ENCODE measurements at regions not wholly inside any gene's neighbourhood (a gene's known extent, or its start where the extent isn't known, plus 50 kb on each side); places are given as distances from the start of the nearest gene placed in this dataset.

- H3K4me3 ChIP-seq (ENCODE audit: low read depth in 1 of 5, low read length in 5 of 5), result no peak overlapping the region
- no peaks in the 10 kb centered on the region for H3K4me1 ChIP-seq (ENCODE audit: control insufficient read depth in 5 of 5, insufficient read depth in 5 of 5, low read length in 5 of 5)
- no peak overlapping the region for H3K27ac ChIP-seq (ENCODE audit: low read depth, low read length)
- H3K36me3 ChIP-seq (ENCODE audit: control insufficient read depth in 5 of 5, insufficient read depth in 5 of 5, low read length in 5 of 5), result no peaks in the 10 kb centered on the region
- H3K27me3 ChIP-seq (ENCODE audit: control insufficient read depth in 5 of 5, insufficient read depth in 4 of 5, low read length in 5 of 5), result no peaks in the 10 kb centered on the region
- no peak overlapping the region for H3K9ac ChIP-seq (ENCODE audit: low read length in 5 of 5)
- H3K9me3 ChIP-seq (ENCODE audit: control insufficient read depth in 5 of 5, low read length in 5 of 5), result no peaks in the 10 kb centered on the region
Measured at GRCh38 chr4:36771411-36772153, 473.0 kb upstream of the NWD2 start.

DNA sequence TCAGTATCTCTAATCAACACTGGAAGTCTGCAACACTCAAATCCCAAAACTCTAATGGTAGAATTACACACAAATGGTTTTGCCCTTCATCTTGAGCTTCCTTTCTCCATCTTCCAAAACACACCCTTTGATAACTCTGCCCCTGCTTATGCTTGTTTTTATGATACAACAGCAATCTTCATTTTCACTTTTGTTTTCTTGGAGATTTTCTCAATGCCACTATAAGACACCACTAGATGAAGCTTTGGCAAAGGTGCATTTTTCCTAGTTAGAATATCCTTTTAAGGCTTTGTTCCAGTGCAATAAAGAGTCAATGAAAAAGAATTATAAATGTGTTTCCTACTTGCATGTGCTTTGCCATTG lies 472.4 kb upstream of the NWD2 start:
- Histone ChIP-seq H3K9me3 (ENCODE audit: control insufficient read depth in 5 of 5, low read length in 5 of 5) (no peaks in the 10 kb centered on the region), H3K36me3 (ENCODE audit: control insufficient read depth in 5 of 5, insufficient read depth in 5 of 5, low read length in 5 of 5) (no peaks in the 10 kb centered on the region), H3K27me3 (ENCODE audit: control insufficient read depth in 5 of 5, insufficient read depth in 4 of 5, low read length in 5 of 5) (no peaks in the 10 kb centered on the region), H3K4me1 (ENCODE audit: control insufficient read depth in 5 of 5, insufficient read depth in 5 of 5, low read length in 5 of 5) (no peaks in the 10 kb centered on the region), H3K4me3 (ENCODE audit: low read depth in 1 of 5, low read length in 5 of 5) (no peak overlapping the region), H3K9ac (ENCODE audit: low read length in 5 of 5) (no peak overlapping the region), H3K27ac (ENCODE audit: low read depth, low read length) (no peak overlapping the region)

- H3K9me3 ChIP-seq (ENCODE audit: control insufficient read depth in 5 of 5, low read length in 5 of 5), result no peaks in the 10 kb centered on the region
- no peak overlapping the region for H3K4me3 ChIP-seq (ENCODE audit: low read depth in 1 of 5, low read length in 5 of 5)
- H3K4me1 ChIP-seq (ENCODE audit: control insufficient read depth in 5 of 5, insufficient read depth in 5 of 5, low read length in 5 of 5), result no peaks in the 10 kb centered on the region
- no peak overlapping the region for H3K27ac ChIP-seq (ENCODE audit: low read depth, low read length)
- H3K27me3 ChIP-seq (ENCODE audit: control insufficient read depth in 5 of 5, insufficient read depth in 4 of 5, low read length in 5 of 5), result no peaks in the 10 kb centered on the region
- no peak overlapping the region for H3K9ac ChIP-seq (ENCODE audit: low read length in 5 of 5)
- no peaks in the 10 kb centered on the region for H3K36me3 ChIP-seq (ENCODE audit: control insufficient read depth in 5 of 5, insufficient read depth in 5 of 5, low read length in 5 of 5)
Measured at GRCh38 chr4:36773467-36773866, 471.1 kb upstream of the NWD2 start.

GRCh38 chr4:36775544-36775943 lies 469.0 kb upstream of the NWD2 start:
- H3K9ac ChIP-seq (ENCODE audit: low read length in 5 of 5), result no peak overlapping the region

GRCh38 chr4:36779601-36780000 lies 464.9 kb upstream of the NWD2 start:
- Histone ChIP-seq H3K9ac (ENCODE audit: low read length in 5 of 5) (no peak overlapping the region), H3K27ac (ENCODE audit: low read depth, low read length) (no peak overlapping the region), H3K4me3 (ENCODE audit: low read depth in 1 of 5, low read length in 5 of 5) (no peak overlapping the region), H3K36me3 (ENCODE audit: control insufficient read depth in 5 of 5, insufficient read depth in 5 of 5, low read length in 5 of 5) (no peaks in the 10 kb centered on the region), H3K9me3 (ENCODE audit: control insufficient read depth in 5 of 5, low read length in 5 of 5) (no peaks in the 10 kb centered on the region), H3K27me3 (ENCODE audit: control insufficient read depth in 5 of 5, insufficient read depth in 4 of 5, low read length in 5 of 5) (no peaks in the 10 kb centered on the region), H3K4me1 (ENCODE audit: control insufficient read depth in 5 of 5, insufficient read depth in 5 of 5, low read length in 5 of 5) (no peaks in the 10 kb centered on the region)

More at GRCh38 chr4:36775544-36775943, 469.0 kb upstream of the NWD2 start:
- Histone ChIP-seq H3K9me3 (ENCODE audit: control insufficient read depth in 5 of 5, low read length in 5 of 5) (no peaks in the 10 kb centered on the region), H3K4me3 (ENCODE audit: low read depth in 1 of 5, low read length in 5 of 5) (no peak overlapping the region), H3K27ac (ENCODE audit: low read depth, low read length) (no peak overlapping the region), H3K4me1 (ENCODE audit: control insufficient read depth in 5 of 5, insufficient read depth in 5 of 5, low read length in 5 of 5) (no peaks in the 10 kb centered on the region), H3K27me3 (ENCODE audit: control insufficient read depth in 5 of 5, insufficient read depth in 4 of 5, low read length in 5 of 5) (no peaks in the 10 kb centered on the region), H3K36me3 (ENCODE audit: control insufficient read depth in 5 of 5, insufficient read depth in 5 of 5, low read length in 5 of 5) (no peaks in the 10 kb centered on the region)

- Histone ChIP-seq H3K36me3 (ENCODE audit: control insufficient read depth in 5 of 5, insufficient read depth in 5 of 5, low read length in 5 of 5) (no peaks in the 10 kb centered on the region), H3K27me3 (ENCODE audit: control insufficient read depth in 5 of 5, insufficient read depth in 4 of 5, low read length in 5 of 5) (no peaks in the 10 kb centered on the region), H3K4me3 (ENCODE audit: low read depth in 1 of 5, low read length in 5 of 5) (no peak overlapping the region), H3K9ac (ENCODE audit: low read length in 5 of 5) (no peak overlapping the region), H3K9me3 (ENCODE audit: control insufficient read depth in 5 of 5, low read length in 5 of 5) (no peaks in the 10 kb centered on the region), H3K27ac (ENCODE audit: low read depth, low read length) (no peak overlapping the region), H3K4me1 (ENCODE audit: control insufficient read depth in 5 of 5, insufficient read depth in 5 of 5, low read length in 5 of 5) (no peaks in the 10 kb centered on the region)
Measured at GRCh38 chr4:36785973-36786372, 458.6 kb upstream of the NWD2 start.

DNA sequence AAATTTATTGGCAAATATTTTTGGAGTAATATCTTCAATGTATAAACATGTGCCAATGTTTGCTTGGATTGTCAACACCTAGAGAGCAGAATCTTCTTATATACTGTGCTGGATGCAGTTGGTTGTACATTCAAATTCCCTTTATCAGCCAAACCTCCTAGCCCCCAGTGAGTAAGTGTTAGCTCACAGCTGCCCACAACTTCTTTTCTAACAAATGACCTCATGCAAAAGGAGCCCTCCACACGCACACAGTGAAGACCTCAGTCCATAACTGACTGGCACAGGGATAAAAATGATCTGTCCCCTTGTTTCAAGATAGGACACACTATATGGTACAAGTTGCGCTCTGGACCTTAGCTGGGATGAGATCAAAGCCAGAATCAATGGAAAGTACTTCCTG lies 458.0 kb upstream of the NWD2 start:
- H3K27me3 ChIP-seq (ENCODE audit: control insufficient read depth in 5 of 5, insufficient read depth in 4 of 5, low read length in 5 of 5), result no peaks in the 10 kb centered on the region
- H3K4me3 ChIP-seq (ENCODE audit: low read depth in 1 of 5, low read length in 5 of 5), result no peak overlapping the region
- H3K36me3 ChIP-seq (ENCODE audit: control insufficient read depth in 5 of 5, insufficient read depth in 5 of 5, low read length in 5 of 5), result no peaks in the 10 kb centered on the region
- H3K9ac ChIP-seq (ENCODE audit: low read length in 5 of 5), result no peak overlapping the region
- no peaks in the 10 kb centered on the region for H3K9me3 ChIP-seq (ENCODE audit: control insufficient read depth in 5 of 5, low read length in 5 of 5)
- H3K27ac ChIP-seq (ENCODE audit: low read depth, low read length), result no peak overlapping the region
- H3K4me1 ChIP-seq (ENCODE audit: control insufficient read depth in 5 of 5, insufficient read depth in 5 of 5, low read length in 5 of 5), result no peaks in the 10 kb centered on the region

DNA sequence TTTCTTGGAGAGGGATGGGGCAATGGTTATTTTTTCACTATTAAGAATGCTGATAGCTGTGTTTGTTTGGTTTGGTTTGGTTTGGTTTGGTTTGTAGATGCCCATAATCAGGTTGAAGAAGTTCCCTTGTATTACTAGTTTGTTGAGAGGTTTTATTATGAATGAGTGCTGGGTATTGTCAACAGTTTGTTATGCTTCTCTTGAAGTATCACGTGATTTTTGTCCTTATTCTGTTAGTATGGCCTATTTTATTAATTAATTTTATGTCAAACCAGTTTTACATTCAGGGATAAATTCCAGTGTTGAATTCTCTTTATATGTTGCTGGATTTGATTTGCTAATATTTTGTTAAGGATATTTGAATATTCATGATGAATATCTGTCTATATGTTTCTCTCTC lies 449.8 kb upstream of the NWD2 start:
- H3K4me3 ChIP-seq (ENCODE audit: low read depth in 1 of 5, low read length in 5 of 5), result no peak overlapping the region
- H3K9ac ChIP-seq (ENCODE audit: low read length in 5 of 5), result no peak overlapping the region
- peaks cover 0 to 9% (median 3%) of the 10 kb centered on the region in 5 donors for H3K9me3 ChIP-seq (ENCODE audit: control insufficient read depth in 5 of 5, low read length in 5 of 5)
- H3K36me3 ChIP-seq (ENCODE audit: control insufficient read depth in 5 of 5, insufficient read depth in 5 of 5, low read length in 5 of 5), result no peaks in the 10 kb centered on the region
- no peak overlapping the region for H3K27ac ChIP-seq (ENCODE audit: low read depth, low read length)
- H3K4me1 ChIP-seq (ENCODE audit: control insufficient read depth in 5 of 5, insufficient read depth in 5 of 5, low read length in 5 of 5), result no peaks in the 10 kb centered on the region
- no peaks in the 10 kb centered on the region for H3K27me3 ChIP-seq (ENCODE audit: control insufficient read depth in 5 of 5, insufficient read depth in 4 of 5, low read length in 5 of 5)

DNA sequence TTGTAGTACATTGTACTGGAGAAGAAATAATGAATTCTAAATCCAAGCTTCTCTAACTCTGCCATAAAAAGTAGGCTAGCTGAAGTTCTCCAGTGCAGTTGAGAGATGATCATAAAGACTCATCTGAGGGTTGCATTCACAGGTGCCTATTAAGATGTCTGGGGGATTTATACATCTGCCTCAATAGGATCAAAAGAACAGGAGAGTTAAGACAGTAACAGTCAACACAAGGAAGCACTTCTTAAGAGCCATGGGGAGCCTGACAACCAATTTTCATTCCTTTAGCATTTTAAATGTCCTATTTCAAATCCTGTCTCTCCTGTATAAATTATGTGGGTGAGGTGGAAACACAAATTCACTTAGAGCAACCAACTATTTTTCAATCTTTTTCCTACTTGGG lies 432.4 kb upstream of the NWD2 start:
- no peaks in the 10 kb centered on the region for H3K4me1 ChIP-seq (ENCODE audit: control insufficient read depth in 5 of 5, insufficient read depth in 5 of 5, low read length in 5 of 5)

DNA sequence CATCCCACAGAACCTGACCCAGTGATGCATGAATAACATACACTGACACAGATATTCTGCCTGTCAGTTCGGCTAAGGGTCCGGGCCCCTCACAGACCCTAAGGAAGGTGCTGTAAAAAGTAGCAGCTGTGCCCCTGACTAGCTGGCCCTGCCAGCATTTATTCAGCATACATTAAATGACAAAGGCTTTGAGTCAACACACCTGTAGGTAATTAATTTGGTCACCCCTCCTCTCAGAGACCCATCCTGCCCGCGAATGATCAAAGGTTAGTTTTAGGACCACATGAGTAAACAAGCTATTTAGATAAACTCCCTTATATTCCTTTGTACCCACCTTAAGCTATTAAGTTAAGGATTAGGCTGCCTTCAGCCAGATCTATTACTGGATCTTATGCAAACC lies 429.0 kb upstream of the NWD2 start:
- no peak overlapping the region for H3K9ac ChIP-seq (ENCODE audit: low read length in 5 of 5)
- H3K9me3 ChIP-seq (ENCODE audit: control insufficient read depth in 5 of 5, low read length in 5 of 5), result no peaks in the 10 kb centered on the region
- no peaks in the 10 kb centered on the region for H3K4me1 ChIP-seq (ENCODE audit: control insufficient read depth in 5 of 5, insufficient read depth in 5 of 5, low read length in 5 of 5)
- no peak overlapping the region for H3K4me3 ChIP-seq (ENCODE audit: low read depth in 1 of 5, low read length in 5 of 5)
- no peaks in the 10 kb centered on the region for H3K36me3 ChIP-seq (ENCODE audit: control insufficient read depth in 5 of 5, insufficient read depth in 5 of 5, low read length in 5 of 5)
- no peak overlapping the region for H3K27ac ChIP-seq (ENCODE audit: low read depth, low read length)
- H3K27me3 ChIP-seq (ENCODE audit: control insufficient read depth in 5 of 5, insufficient read depth in 4 of 5, low read length in 5 of 5), result no peaks in the 10 kb centered on the region

More for the DNA sequence above, 432.4 kb upstream of the NWD2 start:
- Histone ChIP-seq H3K4me3 (ENCODE audit: low read depth in 1 of 5, low read length in 5 of 5) (no peak overlapping the region), H3K9me3 (ENCODE audit: control insufficient read depth in 5 of 5, low read length in 5 of 5) (no peaks in the 10 kb centered on the region), H3K27me3 (ENCODE audit: control insufficient read depth in 5 of 5, insufficient read depth in 4 of 5, low read length in 5 of 5) (no peaks in the 10 kb centered on the region), H3K9ac (ENCODE audit: low read length in 5 of 5) (no peak overlapping the region), H3K36me3 (ENCODE audit: control insufficient read depth in 5 of 5, insufficient read depth in 5 of 5, low read length in 5 of 5) (no peaks in the 10 kb centered on the region), H3K27ac (ENCODE audit: low read depth, low read length) (no peak overlapping the region)

Measured in subcutaneous abdominal adipose tissue (tissue), 5 donors.